K562 (cell line): ENCODE measurements at regions not wholly inside any gene's neighbourhood (a gene's known extent, or its start where the extent isn't known, plus 50 kb on each side); places are given as distances from the start of the nearest gene placed in this dataset.
"Not testable (repeated sequence)": the region's sequence is repeated elsewhere in the genome, so short reads cannot be mapped to it uniquely, and the experiment has no call there.

Source experiments
- ATAC-seq: fragments of 200-7000 bp; cut with Tn5 transposase; 3 replicates; pipeline ENCODE4 v1.9.1; 2020; ENCODE audit warnings: moderate library complexity
- BruUV-seq: library from RNA; stranded (reverse); fragments of 400-500 nt; replicated peaks from 2 replicates; lab custom pipeline; 2021; lab: Mats Ljungman, UMichigan
- CTCF ChIA-PET: fragments of 300-600 bp; formaldehyde crosslinking; extraction: SDS; loops from one replicate; lab custom pipeline; 2021; ENCODE audit warnings: low intra/inter-chr PET ratio; lab: Yijun Ruan, JAX
- POLR2A ChIA-PET: fragments of 300-600, 350-650 bp; sonication (Branson Sonifier 250); formaldehyde crosslinking; extraction: SDS; loops from one replicate; lab custom pipeline; 2021; ENCODE audit warnings: antibody characterized with exemption, inconsistent platforms; lab: Yijun Ruan, JAX
- DNase-seq, 4 experiments: peaks; one replicate each; pipeline versions ENCODE4 v3.0.0 to v3.0.0-alpha.2; 2011 to 2018; ENCODE audit warnings: low spot score in 3 of 4, mixed read lengths in 3 of 4; ENCODE audit errors: extremely low read depth in 1 of 4
- FAIRE-seq: peaks from 2 replicates; lab custom pipeline; 2011; peaks lifted over from hg19 to GRCh38; lab: Jason Lieb, UNC
- H2AFZ ChIP-seq: 2 replicates; pipeline ENCODE4 v1.6.0; 2011; ENCODE audit warnings: low read depth, low read length, control low read depth, inconsistent platforms
- H3K27ac ChIP-seq: fragments of 200-600 bp; 3 replicates; pipeline ENCODE4 v1.8.0; 2011; ENCODE audit warnings: low read depth, mild to moderate bottlenecking, control low read depth, inconsistent platforms, low read length, moderate library complexity, mixed read lengths; ENCODE audit errors: extremely low read depth
- H3K27me3 ChIP-seq, 2 experiments: fragments of 300-600 bp in 1 of 2; 2 replicates in 1 of 2; 3 replicates in 1 of 2; pipeline versions ENCODE4 v1.6.0 to v1.8.0; 2011; ENCODE audit warnings: inconsistent platforms in 2 of 2, low read length in 2 of 2, mild to moderate bottlenecking in 1 of 2, mixed read lengths in 1 of 2, moderate library complexity in 1 of 2; ENCODE audit not compliant: control insufficient read depth in 2 of 2, insufficient read depth in 2 of 2
- H3K36me3 ChIP-seq: fragments of 300-600 bp; 3 replicates; pipeline ENCODE4 v1.8.0; 2011; ENCODE audit warnings: mild to moderate bottlenecking, low read length, inconsistent platforms; ENCODE audit not compliant: control insufficient read depth, insufficient read depth
- H3K4me1 ChIP-seq, 2 experiments: fragments of 200-600 bp in 1 of 2; replicated peaks in 1 of 2; 2 replicates in 1 of 2; 3 replicates in 1 of 2; pipeline versions ENCODE4 v1.5.1 to v1.8.0; 2011; ENCODE audit warnings: inconsistent platforms in 2 of 2, low read length in 2 of 2, mild to moderate bottlenecking in 1 of 2, mixed read lengths in 1 of 2, moderate library complexity in 1 of 2; ENCODE audit not compliant: control insufficient read depth in 2 of 2, insufficient read depth in 2 of 2
- H3K4me2 ChIP-seq: 2 replicates; pipeline ENCODE4 v1.6.1; 2011; ENCODE audit warnings: low read length, control low read depth, inconsistent platforms, mixed read lengths; ENCODE audit not compliant: insufficient read depth
- H3K4me3 ChIP-seq: fragments of 200-600 bp; sonication (generic), shearing (Covaris generic); 2 replicates; pipeline ENCODE4 v1.5.1; 2016; ENCODE audit warnings: control low read depth, inconsistent platforms
- H3K79me2 ChIP-seq: fragments of 200-600 bp; 3 replicates; pipeline ENCODE4 v1.8.0; 2011; ENCODE audit warnings: low read length, inconsistent platforms; ENCODE audit not compliant: control insufficient read depth, insufficient read depth
- H3K9ac ChIP-seq, 2 experiments: 2 replicates each; pipeline versions ENCODE4 v1.6.0 to v1.6.1; 2011; ENCODE audit warnings: low read depth in 2 of 2, low read length in 2 of 2, control low read depth in 1 of 2, inconsistent platforms in 1 of 2, mild to moderate bottlenecking in 1 of 2, mixed read lengths in 1 of 2; ENCODE audit not compliant: insufficient read depth in 1 of 2
- H3K9me1 ChIP-seq: one replicate; pipeline ENCODE4 v1.6.0; 2011; ENCODE audit warnings: inconsistent platforms, mild to moderate bottlenecking, low read length, moderate library complexity; ENCODE audit not compliant: control insufficient read depth, insufficient read depth
- H3K9me3 ChIP-seq: replicated peaks from 2 replicates; pipeline ENCODE4 v1.5.1; 2011; ENCODE audit warnings: low read depth, low read length, inconsistent platforms; ENCODE audit not compliant: control insufficient read depth, insufficient read depth
- H4K20me1 ChIP-seq: replicated peaks from 2 replicates; pipeline ENCODE4 v1.6.1; 2011; ENCODE audit warnings: low read length, inconsistent platforms, mixed read lengths; ENCODE audit not compliant: control insufficient read depth, insufficient read depth
- HNRNPLL ChIP-seq: fragments of 200-400 bp; formaldehyde crosslinking; IDR thresholded peaks from 2 replicates; pipeline ENCODE4 v1.6.1; 2017; ENCODE audit warnings: low read length, low read depth, mild to moderate bottlenecking; ENCODE audit not compliant: poor library complexity, severe bottlenecking
- MYC ChIP-seq, 2 experiments: fragments of 250-450 bp in 1 of 2; sonication (Bioruptor Pico) in 1 of 2; IDR thresholded peaks; 2 replicates each; pipeline versions ENCODE4 v1.5.1 to v1.6.1; 2012 to 2021; ENCODE audit warnings: low read depth in 2 of 2, borderline replicate concordance in 1 of 2, improper control_type of control experiment in 1 of 2, low read length in 1 of 2, mild to moderate bottlenecking in 1 of 2, moderate library complexity in 1 of 2
- NFE2 ChIP-seq: IDR thresholded peaks from 2 replicates; pipeline ENCODE4 v1.6.1; 2014; ENCODE audit warnings: antibody characterized with exemption, low read depth
- TBL1XR1 ChIP-seq, 2 experiments: IDR thresholded peaks; 2 replicates each; pipeline ENCODE4 v1.6.1; 2012; ENCODE audit warnings: improper control_type of control experiment in 2 of 2, low read length in 2 of 2, mild to moderate bottlenecking in 1 of 2
- ZNF785 ChIP-seq: fragments of 250-450 bp; sonication (Bioruptor Pico); IDR thresholded peaks from 2 replicates; pipeline ENCODE4 v1.4.0; 2020; ENCODE audit warnings: mild to moderate bottlenecking
- WGBS: fragments of 100-300 bp; shearing (Covaris generic); methylation state at CpG from one replicate; pipeline ENCODE4 v1.1.6; 2016; ENCODE audit warnings: low coverage, mixed read lengths; ENCODE audit not compliant: insufficient coverage; ENCODE audit errors: missing lambda C conversion rate; 5-methylcytosine and 5-hydroxymethylcytosine counted together
- in situ Hi-C: fragments of 300-500 bp; cut with MboI; formaldehyde crosslinking; loops from 4 replicates; pipeline ENCODE4 v1.15.0; 2018; ENCODE audit warnings: inconsistent platforms, mixed read lengths
- intact Hi-C: fragments of 100-400 bp; cut with micrococcal nuclease; formaldehyde crosslinking; loops from 2 replicates; pipeline ENCODE4 v1.14.2; 2022

DNA sequence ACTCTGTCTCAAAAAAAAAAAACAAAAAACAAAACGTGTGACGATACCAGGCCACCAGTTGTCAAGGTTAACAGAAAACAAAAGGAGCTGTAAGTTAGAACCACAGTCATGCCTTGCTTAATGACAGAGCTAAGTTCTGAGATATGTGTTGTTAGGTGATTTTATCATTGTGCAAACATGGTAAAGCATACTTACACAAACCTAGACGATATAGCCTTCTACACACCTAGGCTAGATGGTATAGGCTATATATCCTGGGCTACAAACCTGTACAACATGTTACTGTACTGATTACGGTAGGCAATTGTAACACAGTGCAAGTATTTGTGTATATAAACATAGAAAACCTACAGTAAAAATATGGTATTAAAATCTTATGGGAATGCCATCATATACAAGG lies 564.2 kb downstream of the HTR7 start:
- ChIA-PET CTCF (no interaction called here), POLR2A (no interaction called here)
- Histone ChIP-seq H3K4me1 (no peaks in the 10 kb centered on the region), H3K79me2 (no peaks in the 10 kb centered on the region), H3K36me3 (no peaks in the 10 kb centered on the region), H2AFZ (no peak overlapping the region), H4K20me1 (no peaks in the 10 kb centered on the region), H3K9me1 (no peaks in the 10 kb centered on the region)
- ATAC-seq (no peak), DNase-seq (no peak)
- intact Hi-C loops: no loop called here
- no TSS peak for BruUV-seq
- WGBS: 0% methylated on average over 4 of the region's 4 CpGs
- TF ChIP-seq MYC (IDR thresholded peaks at IDR 0.05; ENCODE audit: low read depth, low read length) (no peak), MYC (CRISPR knock-in tag; IDR thresholded peaks at IDR 0.05; ENCODE audit: borderline replicate concordance, low read depth) (no peak), HNRNPLL (no peak), NFE2 (no peak), ZNF785 (CRISPR knock-in tag) (no peak), TBL1XR1 (IDR thresholded peaks at IDR 0.05; ENCODE audit: low read length in 2 of 2) (no peak)
- TF ChIP-seq, all 486 proteins: peak for 0
- Histone ChIP-seq H3K27ac (no peak overlapping the region), H3K27me3 (no peaks in the 10 kb centered on the region), H3K4me2 (no peak overlapping the region), H3K4me3 (no peak overlapping the region), H3K9me3 (no peaks in the 10 kb centered on the region), H3K9ac (no peak overlapping the region)
- in situ Hi-C loops: no loop called here
- no peak for FAIRE-seq

GRCh38 chr10:90294821-90295540 lies 562.9 kb downstream of the HTR7 start:
- H4K20me1 ChIP-seq, FAIRE-seq, POLR2A ChIA-PET, H2AFZ ChIP-seq, DNase-seq, H3K27me3 ChIP-seq, H3K79me2 ChIP-seq, H3K9me1 ChIP-seq, H3K4me3 ChIP-seq, CTCF ChIA-PET, H3K27ac ChIP-seq, H3K36me3 ChIP-seq, H3K9me3 ChIP-seq, in situ Hi-C loops, H3K4me1 ChIP-seq, intact Hi-C loops, BruUV-seq, ATAC-seq, H3K4me2 ChIP-seq, H3K9ac ChIP-seq: not testable (repeated sequence)
- WGBS: 0% methylated on average over 2 of the region's 11 CpGs

GRCh38 chr10:90302031-90302430 lies 555.8 kb downstream of the HTR7 start:
- H3K9me3 ChIP-seq, in situ Hi-C loops, H3K4me1 ChIP-seq, H3K36me3 ChIP-seq, H3K9me1 ChIP-seq, ATAC-seq, H2AFZ ChIP-seq, CTCF ChIA-PET, DNase-seq, H3K4me2 ChIP-seq, BruUV-seq, H3K9ac ChIP-seq, POLR2A ChIA-PET, H3K27me3 ChIP-seq, H3K4me3 ChIP-seq, H3K79me2 ChIP-seq, H3K27ac ChIP-seq, FAIRE-seq, intact Hi-C loops, H4K20me1 ChIP-seq: not testable (repeated sequence)
- 4% methylated on average over 5 of the region's 7 CpGs for WGBS
